ENCODE measurements at regions not wholly inside any gene's neighbourhood (a gene's known extent, or its start where the extent isn't known, plus 50 kb on each side); places are given as distances from the start of the nearest gene placed in this dataset.

- TF ChIP-seq CTCF (conservative IDR thresholded peaks at IDR 0.05; ENCODE audit: low read length) = no peak
- no peak for TF ChIP-seq EZH2phosphoT487 (IDR thresholded peaks at IDR 0.05; ENCODE audit: borderline replicate concordance)
These were observed 114.0 kb downstream of the LCA5 start for GRCh38 chr6:79423216-79423615.
